ENCODE measurements at regions not wholly inside any gene's neighbourhood (a gene's known extent, or its start where the extent isn't known, plus 50 kb on each side); places are given as distances from the start of the nearest gene placed in this dataset.

- Histone ChIP-seq H3K36me3 (ENCODE audit: insufficient read depth) (no peaks in the 10 kb centered on the region), H3K4me1 (ENCODE audit: insufficient read depth) (no peaks in the 10 kb centered on the region), H3K27ac (ENCODE audit: low read depth) (no peak overlapping the region), H3K4me3 (ENCODE audit: low read depth, low read length) (no peak overlapping the region)
- DNase-seq (ENCODE audit: extremely low spot score): no peak
- 68% methylated on average over 3 of the region's 3 CpGs for WGBS
Observed at GRCh38 chr20:41889126-41889843, 271.1 kb upstream of the CHD6 start.

GRCh38 chr20:41888434-41888833 is 270.3 kb upstream of the CHD6 start:
- H3K27ac ChIP-seq (ENCODE audit: low read depth): no peak overlapping the region
- DNase-seq (ENCODE audit: extremely low spot score): no peak
- no peaks in the 10 kb centered on the region for H3K4me1 ChIP-seq (ENCODE audit: insufficient read depth)
- no peaks in the 10 kb centered on the region for H3K36me3 ChIP-seq (ENCODE audit: insufficient read depth)
- WGBS: 87% methylated on average over 8 of the region's 8 CpGs
- no peak overlapping the region for H3K4me3 ChIP-seq (ENCODE audit: low read depth, low read length)

GRCh38 chr20:41887500-41887899 is 269.3 kb upstream of the CHD6 start:
- Histone ChIP-seq H3K27ac (ENCODE audit: low read depth) (no peak overlapping the region), H3K4me1 (ENCODE audit: insufficient read depth) (no peaks in the 10 kb centered on the region), H3K4me3 (ENCODE audit: low read depth, low read length) (no peak overlapping the region), H3K36me3 (ENCODE audit: insufficient read depth) (no peaks in the 10 kb centered on the region)
- no peak for DNase-seq (ENCODE audit: extremely low spot score)
- WGBS: 83% methylated on average over 8 of the region's 8 CpGs

GRCh38 chr20:41881466-41882046 is 263.4 kb upstream of the CHD6 start:
- DNase-seq (ENCODE audit: extremely low spot score): no peak
- Histone ChIP-seq H3K36me3 (ENCODE audit: insufficient read depth) (no peaks in the 10 kb centered on the region), H3K27ac (ENCODE audit: low read depth) (no peak overlapping the region), H3K4me3 (ENCODE audit: low read depth, low read length) (no peak overlapping the region), H3K4me1 (ENCODE audit: insufficient read depth) (no peaks in the 10 kb centered on the region)
- 87% methylated on average over 1 of the region's 1 CpG for WGBS

- H3K27ac ChIP-seq (ENCODE audit: low read depth): no peak overlapping the region
- WGBS: 10% methylated on average over 2 of the region's 2 CpGs
- H3K4me1 ChIP-seq (ENCODE audit: insufficient read depth): no peaks in the 10 kb centered on the region
Observed at GRCh38 chr20:41879123-41879522, 260.9 kb upstream of the CHD6 start.

GRCh38 chr20:41877911-41878310 is 259.7 kb upstream of the CHD6 start:
- Histone ChIP-seq H3K27ac (ENCODE audit: low read depth) (no peak overlapping the region), H3K4me1 (ENCODE audit: insufficient read depth) (no peaks in the 10 kb centered on the region), H3K36me3 (ENCODE audit: insufficient read depth) (no peaks in the 10 kb centered on the region), H3K4me3 (ENCODE audit: low read depth, low read length) (no peak overlapping the region)
- 75% methylated on average over 4 of the region's 4 CpGs for WGBS
- DNase-seq (ENCODE audit: extremely low spot score): no peak

More at GRCh38 chr20:41879123-41879522, 260.9 kb upstream of the CHD6 start:
- no peak overlapping the region for H3K4me3 ChIP-seq (ENCODE audit: low read depth, low read length)
- no peak for DNase-seq (ENCODE audit: extremely low spot score)
- no peaks in the 10 kb centered on the region for H3K36me3 ChIP-seq (ENCODE audit: insufficient read depth)

GRCh38 chr20:41874658-41875057 is 256.5 kb upstream of the CHD6 start:
- DNase-seq (ENCODE audit: extremely low spot score): no peak
- Histone ChIP-seq H3K4me1 (ENCODE audit: insufficient read depth) (no peaks in the 10 kb centered on the region), H3K4me3 (ENCODE audit: low read depth, low read length) (no peak overlapping the region), H3K36me3 (ENCODE audit: insufficient read depth) (no peaks in the 10 kb centered on the region), H3K27ac (ENCODE audit: low read depth) (no peak overlapping the region)
- WGBS: 47% methylated on average over 1 of the region's 1 CpG

- WGBS: 53% methylated on average over 4 of the region's 4 CpGs
- Histone ChIP-seq H3K4me3 (ENCODE audit: low read depth, low read length) (no peak overlapping the region), H3K27ac (ENCODE audit: low read depth) (no peak overlapping the region), H3K4me1 (ENCODE audit: insufficient read depth) (no peaks in the 10 kb centered on the region), H3K36me3 (ENCODE audit: insufficient read depth) (no peaks in the 10 kb centered on the region)
- DNase-seq (ENCODE audit: extremely low spot score): no peak
Observed at GRCh38 chr20:41872930-41873329, 254.8 kb upstream of the CHD6 start.

GRCh38 chr20:41870869-41871462 is 252.8 kb upstream of the CHD6 start:
- Histone ChIP-seq H3K4me3 (ENCODE audit: low read depth, low read length) (no peak overlapping the region), H3K36me3 (ENCODE audit: insufficient read depth) (no peaks in the 10 kb centered on the region), H3K27ac (ENCODE audit: low read depth) (no peak overlapping the region), H3K4me1 (ENCODE audit: insufficient read depth) (no peaks in the 10 kb centered on the region)
- 52% methylated on average over 3 of the region's 3 CpGs for WGBS
- DNase-seq (ENCODE audit: extremely low spot score): no peak

GRCh38 chr20:41869261-41869660 is 251.1 kb upstream of the CHD6 start:
- Histone ChIP-seq H3K4me1 (ENCODE audit: insufficient read depth) (no peaks in the 10 kb centered on the region), H3K4me3 (ENCODE audit: low read depth, low read length) (no peak overlapping the region), H3K27ac (ENCODE audit: low read depth) (no peak overlapping the region), H3K36me3 (ENCODE audit: insufficient read depth) (no peaks in the 10 kb centered on the region)
- DNase-seq (ENCODE audit: extremely low spot score): no peak
- 72% methylated on average over 2 of the region's 2 CpGs for WGBS

GRCh38 chr20:41865938-41866337 is 247.8 kb upstream of the CHD6 start:
- Histone ChIP-seq H3K4me3 (ENCODE audit: low read depth, low read length) (no peak overlapping the region), H3K36me3 (ENCODE audit: insufficient read depth) (no peaks in the 10 kb centered on the region), H3K4me1 (ENCODE audit: insufficient read depth) (no peaks in the 10 kb centered on the region), H3K27ac (ENCODE audit: low read depth) (no peak overlapping the region)
- 84% methylated on average over 3 of the region's 3 CpGs for WGBS
- no peak for DNase-seq (ENCODE audit: extremely low spot score)

GRCh38 chr20:41862476-41862875 is 244.3 kb upstream of the CHD6 start:
- Histone ChIP-seq H3K4me1 (ENCODE audit: insufficient read depth) (no peaks in the 10 kb centered on the region), H3K36me3 (ENCODE audit: insufficient read depth) (no peaks in the 10 kb centered on the region), H3K4me3 (ENCODE audit: low read depth, low read length) (no peak overlapping the region), H3K27ac (ENCODE audit: low read depth) (no peak overlapping the region)
- no peak for DNase-seq (ENCODE audit: extremely low spot score)
- 68% methylated on average over 4 of the region's 4 CpGs for WGBS

- DNase-seq (ENCODE audit: extremely low spot score): no peak
- no peaks in the 10 kb centered on the region for H3K36me3 ChIP-seq (ENCODE audit: insufficient read depth)
- H3K27ac ChIP-seq (ENCODE audit: low read depth): no peak overlapping the region
- H3K4me1 ChIP-seq (ENCODE audit: insufficient read depth): no peaks in the 10 kb centered on the region
- WGBS: 42% methylated on average over 6 of the region's 6 CpGs
- no peak overlapping the region for H3K4me3 ChIP-seq (ENCODE audit: low read depth, low read length)
Observed at GRCh38 chr20:41861772-41862422, 243.7 kb upstream of the CHD6 start.

GRCh38 chr20:41854765-41855164 is 236.6 kb upstream of the CHD6 start:
- Histone ChIP-seq H3K36me3 (ENCODE audit: insufficient read depth) (no peaks in the 10 kb centered on the region), H3K4me1 (ENCODE audit: insufficient read depth) (no peaks in the 10 kb centered on the region), H3K27ac (ENCODE audit: low read depth) (no peak overlapping the region), H3K4me3 (ENCODE audit: low read depth, low read length) (no peak overlapping the region)
- 76% methylated on average over 3 of the region's 3 CpGs for WGBS
- DNase-seq (ENCODE audit: extremely low spot score): no peak

Data from urinary bladder (tissue), 3 donors.